ENCODE measurements at regions not wholly inside any gene's neighbourhood (a gene's known extent, or its start where the extent isn't known, plus 50 kb on each side); places are given as distances from the start of the nearest gene placed in this dataset.

DNA sequence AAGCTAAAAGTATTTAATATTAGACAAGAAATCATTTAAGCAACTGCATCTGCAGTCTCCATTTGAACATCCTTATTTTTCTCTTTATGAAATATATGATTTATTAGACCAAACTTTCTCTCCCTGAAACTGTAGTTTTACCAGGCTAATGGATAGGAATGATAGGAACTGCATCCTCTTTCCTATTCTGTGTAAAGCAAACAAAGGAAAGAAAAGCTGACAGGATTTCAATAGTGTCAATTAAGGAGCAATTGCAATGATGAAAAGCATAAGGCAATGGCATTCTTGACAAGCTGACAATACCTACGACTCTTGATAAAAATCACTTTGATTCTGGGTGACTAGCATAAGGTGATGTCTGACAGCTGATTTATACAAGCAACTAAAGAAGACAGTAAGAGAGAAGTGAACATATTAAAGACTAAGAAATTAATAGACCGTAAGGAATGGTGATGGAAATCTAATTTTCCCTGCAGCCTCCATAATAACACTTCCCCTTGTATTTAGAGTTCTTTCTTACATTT, 502.5 kb downstream of the TECRL start:
- Histone ChIP-seq H3K27ac (ENCODE audit: low read length) (no peak overlapping the region), H3K4me2 (ENCODE audit: low read depth, low read length) (no peak overlapping the region), H2AFZ (ENCODE audit: low read length) (no peak overlapping the region), H3K4me3 (ENCODE audit: low read length) (no peak overlapping the region), H3K36me3 (replicated peaks; ENCODE audit: insufficient read depth, low read length) (no peaks in the 10 kb centered on the region), H3K4me1 (ENCODE audit: low read length) (no peaks in the 10 kb centered on the region), H3K9me2 (replicated peaks; ENCODE audit: insufficient read depth, low read length) (no peaks in the 10 kb centered on the region), H4K20me1 (ENCODE audit: insufficient read depth, low read length) (no peaks in the 10 kb centered on the region), H3F3A (ENCODE audit: insufficient read depth, low read length) (no peaks in the 10 kb centered on the region), H3K79me2 (ENCODE audit: low read length) (no peaks in the 10 kb centered on the region), H3K27me3 (replicated peaks; ENCODE audit: insufficient read depth, low read length) (no peaks in the 10 kb centered on the region), H3K9ac (ENCODE audit: low read length) (no peak overlapping the region), H3K9me3 (replicated peaks; ENCODE audit: insufficient read depth, low read length) (no peaks in the 10 kb centered on the region)
- TF ChIP-seq, protein P1, sequence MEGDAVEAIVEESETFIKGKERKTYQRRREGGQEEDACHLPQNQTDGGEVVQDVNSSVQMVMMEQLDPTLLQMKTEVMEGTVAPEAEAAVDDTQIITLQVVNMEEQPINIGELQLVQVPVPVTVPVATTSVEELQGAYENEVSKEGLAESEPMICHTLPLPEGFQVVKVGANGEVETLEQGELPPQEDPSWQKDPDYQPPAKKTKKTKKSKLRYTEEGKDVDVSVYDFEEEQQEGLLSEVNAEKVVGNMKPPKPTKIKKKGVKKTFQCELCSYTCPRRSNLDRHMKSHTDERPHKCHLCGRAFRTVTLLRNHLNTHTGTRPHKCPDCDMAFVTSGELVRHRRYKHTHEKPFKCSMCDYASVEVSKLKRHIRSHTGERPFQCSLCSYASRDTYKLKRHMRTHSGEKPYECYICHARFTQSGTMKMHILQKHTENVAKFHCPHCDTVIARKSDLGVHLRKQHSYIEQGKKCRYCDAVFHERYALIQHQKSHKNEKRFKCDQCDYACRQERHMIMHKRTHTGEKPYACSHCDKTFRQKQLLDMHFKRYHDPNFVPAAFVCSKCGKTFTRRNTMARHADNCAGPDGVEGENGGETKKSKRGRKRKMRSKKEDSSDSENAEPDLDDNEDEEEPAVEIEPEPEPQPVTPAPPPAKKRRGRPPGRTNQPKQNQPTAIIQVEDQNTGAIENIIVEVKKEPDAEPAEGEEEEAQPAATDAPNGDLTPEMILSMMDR (IDR thresholded peaks at IDR 0.05; ENCODE audit: low read length), result no peak
- TF ChIP-seq EZH2phosphoT487 (IDR thresholded peaks at IDR 0.05; ENCODE audit: low read length) (no peak), EZH2 (optimal IDR thresholded peaks at IDR 0.05; ENCODE audit: low read depth, low read length) (no peak)
- DNase-seq, result no peak

DNA sequence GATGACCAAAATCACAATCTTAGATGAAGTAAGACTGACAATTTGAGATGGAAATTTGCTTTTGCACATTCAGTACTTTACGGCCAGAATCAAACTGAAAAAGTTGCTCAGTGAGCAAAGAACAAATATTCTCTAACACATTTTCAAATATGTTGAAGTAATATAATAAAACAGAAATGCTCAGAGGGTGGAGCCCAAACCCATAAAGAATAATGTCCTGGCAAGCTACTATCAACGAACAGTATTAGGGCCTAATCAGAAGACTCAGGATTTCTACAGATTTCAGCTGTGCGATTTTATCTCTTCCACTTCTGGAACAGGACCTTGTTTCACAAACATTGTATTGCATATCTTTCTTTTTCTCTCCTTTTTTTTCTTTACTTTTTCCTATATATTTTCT, 505.0 kb downstream of the TECRL start:
- H3K9me3 ChIP-seq (replicated peaks; ENCODE audit: insufficient read depth, low read length), result no peaks in the 10 kb centered on the region
- no peak overlapping the region for H3K9ac ChIP-seq (ENCODE audit: low read length)
- H3K9me2 ChIP-seq (replicated peaks; ENCODE audit: insufficient read depth, low read length), result no peaks in the 10 kb centered on the region
- H4K20me1 ChIP-seq (ENCODE audit: insufficient read depth, low read length), result no peaks in the 10 kb centered on the region
- H3K4me2 ChIP-seq (ENCODE audit: low read depth, low read length), result no peak overlapping the region
- H3F3A ChIP-seq (ENCODE audit: insufficient read depth, low read length), result no peaks in the 10 kb centered on the region
- no peak overlapping the region for H2AFZ ChIP-seq (ENCODE audit: low read length)
- TF ChIP-seq EZH2 (optimal IDR thresholded peaks at IDR 0.05; ENCODE audit: low read depth, low read length) (no peak), EZH2phosphoT487 (IDR thresholded peaks at IDR 0.05; ENCODE audit: low read length) (no peak)
- TF ChIP-seq, protein P1 (IDR thresholded peaks at IDR 0.05; ENCODE audit: low read length), result no peak
- H3K79me2 ChIP-seq (ENCODE audit: low read length), result no peaks in the 10 kb centered on the region
- H3K4me1 ChIP-seq (ENCODE audit: low read length), result no peaks in the 10 kb centered on the region
- no peaks in the 10 kb centered on the region for H3K27me3 ChIP-seq (replicated peaks; ENCODE audit: insufficient read depth, low read length)
- H3K27ac ChIP-seq (ENCODE audit: low read length), result no peak overlapping the region
- H3K4me3 ChIP-seq (ENCODE audit: low read length), result no peak overlapping the region
- no peak for DNase-seq
- H3K36me3 ChIP-seq (replicated peaks; ENCODE audit: insufficient read depth, low read length), result no peaks in the 10 kb centered on the region

DNA sequence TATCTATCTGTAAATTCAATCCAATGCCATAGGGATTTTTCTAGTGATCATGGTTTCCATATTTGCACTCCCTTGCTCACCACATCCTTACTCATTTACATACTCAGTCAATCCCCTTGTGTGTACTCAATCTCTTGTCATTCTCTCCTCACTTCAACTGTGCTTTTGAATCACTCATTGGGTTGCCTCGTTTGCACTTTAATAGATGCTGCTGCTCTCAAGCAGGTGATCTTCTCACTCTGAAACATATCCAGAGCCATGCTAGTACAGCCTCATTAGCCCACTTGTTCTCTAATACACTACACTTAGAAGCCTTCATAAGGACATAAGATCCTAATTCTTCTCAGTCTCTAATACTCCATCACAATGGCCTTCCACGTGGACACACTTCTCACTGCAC, 507.9 kb downstream of the TECRL start:
- Histone ChIP-seq H3K4me2 (ENCODE audit: low read depth, low read length) (no peak overlapping the region), H3K9me2 (replicated peaks; ENCODE audit: insufficient read depth, low read length) (no peaks in the 10 kb centered on the region), H3K9ac (ENCODE audit: low read length) (no peak overlapping the region), H3K4me3 (ENCODE audit: low read length) (no peak overlapping the region), H4K20me1 (ENCODE audit: insufficient read depth, low read length) (no peaks in the 10 kb centered on the region), H3K36me3 (replicated peaks; ENCODE audit: insufficient read depth, low read length) (no peaks in the 10 kb centered on the region), H3F3A (ENCODE audit: insufficient read depth, low read length) (no peaks in the 10 kb centered on the region), H3K9me3 (replicated peaks; ENCODE audit: insufficient read depth, low read length) (no peaks in the 10 kb centered on the region), H3K4me1 (ENCODE audit: low read length) (no peaks in the 10 kb centered on the region), H3K79me2 (ENCODE audit: low read length) (no peaks in the 10 kb centered on the region), H3K27me3 (replicated peaks; ENCODE audit: insufficient read depth, low read length) (no peaks in the 10 kb centered on the region), H3K27ac (ENCODE audit: low read length) (no peak overlapping the region), H2AFZ (ENCODE audit: low read length) (no peak overlapping the region)
- no peak for DNase-seq
- TF ChIP-seq EZH2 (optimal IDR thresholded peaks at IDR 0.05; ENCODE audit: low read depth, low read length) (no peak), EZH2phosphoT487 (IDR thresholded peaks at IDR 0.05; ENCODE audit: low read length) (no peak)
- TF ChIP-seq, protein P1 (IDR thresholded peaks at IDR 0.05; ENCODE audit: low read length), result no peak
